SU-DHL-6 (cell line): ENCODE measurements at regions not wholly inside any gene's neighbourhood (a gene's known extent, or its start where the extent isn't known, plus 50 kb on each side); places are given as distances from the start of the nearest gene placed in this dataset.
A peak's percentile ranks its signal among the peaks of the same experiment; 100 is the strongest.

Source experiments
- H2AFZ ChIP-seq: fragments of 200-600 bp; sonication (generic); 2 replicates; pipeline ENCODE4 v1.6.1; 2014; ENCODE audit warnings: low read depth, mild to moderate bottlenecking, moderate library complexity, mixed read lengths, antibody characterized with exemption, low read length; ENCODE audit not compliant: severe bottlenecking
- H3F3A ChIP-seq: fragments of 200-600 bp; shearing (Covaris generic); 2 replicates; pipeline ENCODE4 v1.6.0; 2016; ENCODE audit warnings: antibody characterized with exemption, mild to moderate bottlenecking; ENCODE audit not compliant: insufficient read depth
- H3K27ac ChIP-seq: fragments of 200-600 bp; sonication (generic); 2 replicates; pipeline ENCODE4 v1.5.1; 2016; ENCODE audit warnings: low read depth, mild to moderate bottlenecking, low read length, moderate library complexity, mixed read lengths
- H3K27me3 ChIP-seq: fragments of 200-600 bp; sonication (generic), shearing (Covaris generic); 2 replicates; pipeline ENCODE4 v1.6.0; 2014; ENCODE audit warnings: mild to moderate bottlenecking, low read length
- H3K36me3 ChIP-seq: fragments of 200-600 bp; sonication (generic); 2 replicates; pipeline ENCODE4 v1.6.1; 2014; ENCODE audit warnings: mild to moderate bottlenecking, low read length, mixed read lengths
- H3K4me2 ChIP-seq: fragments of 300-600, 200-600 bp; shearing (Covaris generic), sonication (generic); 2 replicates; pipeline ENCODE4 v1.6.0; 2014; ENCODE audit warnings: low read length, low read depth, mild to moderate bottlenecking; ENCODE audit not compliant: poor library complexity, severe bottlenecking
- H3K4me3 ChIP-seq: fragments of 200-600 bp; sonication (generic); 2 replicates; pipeline ENCODE4 v1.5.1; 2014; ENCODE audit warnings: antibody characterized with exemption, low read length, mild to moderate bottlenecking, mixed read lengths; ENCODE audit not compliant: insufficient read depth, poor library complexity, severe bottlenecking
- H3K79me2 ChIP-seq: fragments of 200-600 bp; sonication (generic); 2 replicates; pipeline ENCODE4 v1.6.1; 2014; ENCODE audit warnings: mild to moderate bottlenecking, low read length, moderate library complexity; ENCODE audit not compliant: insufficient read depth
- H3K9ac ChIP-seq: fragments of 200-600 bp; sonication (generic); 2 replicates; pipeline ENCODE4 v1.7.0; 2014; ENCODE audit warnings: mild to moderate bottlenecking, low read length
- H3K9me2 ChIP-seq: fragments of 200-600 bp; sonication (generic); replicated peaks from 2 replicates; pipeline ENCODE4 v1.6.1; 2014; ENCODE audit warnings: low read length; ENCODE audit not compliant: insufficient read depth
- H3K9me3 ChIP-seq: fragments of 200-600 bp; sonication (generic); 2 replicates; pipeline ENCODE4 v1.6.1; 2014; ENCODE audit warnings: low read length, mixed read lengths; ENCODE audit not compliant: insufficient read depth
- H4K20me1 ChIP-seq: fragments of 200-600 bp; sonication (generic); 2 replicates; pipeline ENCODE4 v1.6.1; 2014; ENCODE audit warnings: low read depth, mild to moderate bottlenecking, antibody characterized with exemption, low read length, moderate library complexity, mixed read lengths
- EZH2phosphoT487 ChIP-seq: fragments of 200-600 bp; sonication (generic), shearing (Covaris generic); conservative IDR thresholded peaks from 2 replicates; pipeline ENCODE4 v1.6.1; 2018; ENCODE audit warnings: mild to moderate bottlenecking, antibody characterized with exemption, low read length, moderate library complexity, mixed read lengths
- TF ChIP-seq, protein P1 (sequence below): fragments of 200-600 bp; sonication (generic); IDR thresholded peaks from one replicate; pipeline ENCODE4 v1.5.1; 2017; ENCODE audit warnings: antibody characterized with exemption, mild to moderate bottlenecking, low read length, moderate library complexity; ENCODE audit not compliant: insufficient read depth, poor library complexity, severe bottlenecking

DNA sequence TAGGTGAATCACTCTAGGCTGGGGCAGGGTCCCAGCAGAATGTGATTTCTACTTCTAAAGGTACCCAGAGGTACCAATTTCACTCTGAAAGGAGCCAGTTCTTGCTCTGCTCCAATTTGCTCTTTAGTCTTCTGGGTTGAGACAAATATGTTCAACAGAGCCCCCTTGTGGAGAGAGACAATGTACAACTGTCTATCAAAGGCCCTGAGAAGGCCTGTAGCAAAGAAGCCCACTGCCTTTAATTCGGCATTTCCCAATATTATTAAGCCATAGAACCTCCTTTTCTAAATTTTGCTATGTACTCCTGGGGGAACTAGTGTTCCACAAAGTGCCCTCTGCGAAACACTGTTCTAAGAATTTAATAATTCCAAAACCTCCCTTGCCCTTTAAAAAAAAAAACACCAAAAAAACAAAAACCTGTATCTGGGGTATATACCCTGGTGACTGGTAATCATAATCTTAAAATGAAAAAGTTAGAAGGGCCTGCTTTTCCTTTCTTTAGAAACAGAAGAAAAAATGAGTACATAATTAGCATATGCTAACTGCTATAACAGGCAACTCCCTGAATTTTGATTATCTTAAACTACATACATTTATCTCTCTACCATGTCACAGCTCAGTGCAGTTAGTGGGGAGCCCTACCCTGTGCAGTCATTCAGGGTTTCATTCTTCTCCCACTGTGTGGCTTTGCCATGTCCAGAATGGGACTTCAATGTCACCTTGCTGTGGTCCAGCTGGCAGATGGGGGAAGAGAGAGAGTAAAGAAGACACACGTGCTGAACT lies 160.9 kb upstream of the BMPER start:
- Histone ChIP-seq H3K9me2 (no peaks in the 10 kb centered on the region), H3K27me3 (no peaks in the 10 kb centered on the region), H3K4me2 (no peak overlapping the region), H3F3A (no peaks in the 10 kb centered on the region), H4K20me1 (no peaks in the 10 kb centered on the region), H3K4me3 (no peak overlapping the region), H3K9ac (no peak overlapping the region), H3K36me3 (no peaks in the 10 kb centered on the region), H3K79me2 (no peaks in the 10 kb centered on the region), H3K9me3 (no peaks in the 10 kb centered on the region), H3K27ac (no peak overlapping the region), H2AFZ (no peak overlapping the region)
- no peak for TF ChIP-seq EZH2phosphoT487
- TF ChIP-seq, protein P1, sequence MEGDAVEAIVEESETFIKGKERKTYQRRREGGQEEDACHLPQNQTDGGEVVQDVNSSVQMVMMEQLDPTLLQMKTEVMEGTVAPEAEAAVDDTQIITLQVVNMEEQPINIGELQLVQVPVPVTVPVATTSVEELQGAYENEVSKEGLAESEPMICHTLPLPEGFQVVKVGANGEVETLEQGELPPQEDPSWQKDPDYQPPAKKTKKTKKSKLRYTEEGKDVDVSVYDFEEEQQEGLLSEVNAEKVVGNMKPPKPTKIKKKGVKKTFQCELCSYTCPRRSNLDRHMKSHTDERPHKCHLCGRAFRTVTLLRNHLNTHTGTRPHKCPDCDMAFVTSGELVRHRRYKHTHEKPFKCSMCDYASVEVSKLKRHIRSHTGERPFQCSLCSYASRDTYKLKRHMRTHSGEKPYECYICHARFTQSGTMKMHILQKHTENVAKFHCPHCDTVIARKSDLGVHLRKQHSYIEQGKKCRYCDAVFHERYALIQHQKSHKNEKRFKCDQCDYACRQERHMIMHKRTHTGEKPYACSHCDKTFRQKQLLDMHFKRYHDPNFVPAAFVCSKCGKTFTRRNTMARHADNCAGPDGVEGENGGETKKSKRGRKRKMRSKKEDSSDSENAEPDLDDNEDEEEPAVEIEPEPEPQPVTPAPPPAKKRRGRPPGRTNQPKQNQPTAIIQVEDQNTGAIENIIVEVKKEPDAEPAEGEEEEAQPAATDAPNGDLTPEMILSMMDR, result peak; percentile 30

DNA sequence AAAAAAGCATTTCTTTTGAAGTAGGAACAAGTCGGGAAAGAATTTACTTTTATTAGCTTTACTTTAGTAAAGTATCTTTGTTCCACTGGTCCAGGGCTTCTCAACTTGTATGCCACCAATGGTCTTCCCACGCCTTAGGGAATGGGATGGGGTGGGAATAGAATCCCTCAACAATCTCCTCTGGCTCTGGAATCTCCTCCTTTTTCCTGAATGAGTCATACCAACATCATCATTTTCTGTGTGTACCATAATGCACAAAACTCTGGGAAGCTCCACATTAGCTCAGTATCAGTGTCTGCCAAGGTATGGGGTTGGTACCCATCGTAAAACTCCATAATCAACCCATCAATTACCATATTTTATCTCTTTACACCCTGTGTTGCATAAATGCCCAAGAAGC lies 159.4 kb upstream of the BMPER start:
- Histone ChIP-seq H3K79me2 (no peaks in the 10 kb centered on the region), H3F3A (no peaks in the 10 kb centered on the region), H3K27ac (no peak overlapping the region), H3K36me3 (no peaks in the 10 kb centered on the region), H3K4me2 (no peak overlapping the region), H4K20me1 (no peaks in the 10 kb centered on the region), H3K4me3 (no peak overlapping the region), H3K9me2 (no peaks in the 10 kb centered on the region), H3K9ac (no peak overlapping the region), H3K9me3 (no peaks in the 10 kb centered on the region), H2AFZ (no peak overlapping the region), H3K27me3 (no peaks in the 10 kb centered on the region)
- no peak for TF ChIP-seq EZH2phosphoT487
- TF ChIP-seq, protein P1, result no peak

DNA sequence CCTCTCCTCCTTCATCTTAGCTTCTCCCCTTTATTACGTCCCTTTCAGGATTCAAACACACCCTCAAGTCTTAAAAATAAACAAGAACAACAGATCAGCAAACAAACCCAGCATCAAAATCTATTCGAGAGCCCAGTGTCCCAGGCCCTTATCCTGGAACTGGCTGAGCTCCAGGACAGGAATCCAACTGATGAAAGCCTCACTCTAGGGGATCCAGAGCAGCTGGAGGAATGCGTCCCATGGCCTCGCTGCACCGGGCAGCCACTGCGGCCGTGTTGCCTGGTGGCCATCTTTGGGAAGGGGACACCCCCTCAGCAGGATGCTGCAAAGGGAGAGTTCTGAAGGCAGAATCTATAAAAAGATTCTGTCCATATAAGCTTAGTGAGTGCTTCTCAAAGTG lies 156.5 kb upstream of the BMPER start:
- Histone ChIP-seq H3K27me3 (no peaks in the 10 kb centered on the region), H3K4me3 (no peak overlapping the region), H3K27ac (no peak overlapping the region), H3F3A (no peaks in the 10 kb centered on the region), H3K9me2 (no peaks in the 10 kb centered on the region), H2AFZ (no peak overlapping the region), H3K9me3 (no peaks in the 10 kb centered on the region), H3K4me2 (no peak overlapping the region), H3K79me2 (no peaks in the 10 kb centered on the region), H3K9ac (no peak overlapping the region), H4K20me1 (no peaks in the 10 kb centered on the region), H3K36me3 (no peaks in the 10 kb centered on the region)
- TF ChIP-seq, protein P1, result no peak
- no peak for TF ChIP-seq EZH2phosphoT487
